Endothelial cell of umbilical vein (primary cell): ENCODE measurements at regions not wholly inside any gene's neighbourhood (a gene's known extent, or its start where the extent isn't known, plus 50 kb on each side); places are given as distances from the start of the nearest gene placed in this dataset.

Experiments used
- POLR2A ChIP-seq: IDR thresholded peaks from 2 replicates; pipeline ENCODE4 v1.6.1; 2012; ENCODE audit warnings: low read depth, mild to moderate bottlenecking, control low read depth, low read length
- TF ChIP-seq, protein P1 (sequence below), 2 donors: IDR thresholded peaks; 1 replicate in 1 of 2; 2 replicates in 1 of 2; pipeline ENCODE4 v1.5.1; 2011; ENCODE audit warnings: low read length in 2 of 2, mild to moderate bottlenecking in 2 of 2, moderate library complexity in 2 of 2, control low read depth in 1 of 2, inconsistent platforms in 1 of 2, low read depth in 1 of 2; ENCODE audit not compliant: insufficient read depth in 1 of 2; ENCODE audit errors: extremely low read depth in 1 of 2

DNA sequence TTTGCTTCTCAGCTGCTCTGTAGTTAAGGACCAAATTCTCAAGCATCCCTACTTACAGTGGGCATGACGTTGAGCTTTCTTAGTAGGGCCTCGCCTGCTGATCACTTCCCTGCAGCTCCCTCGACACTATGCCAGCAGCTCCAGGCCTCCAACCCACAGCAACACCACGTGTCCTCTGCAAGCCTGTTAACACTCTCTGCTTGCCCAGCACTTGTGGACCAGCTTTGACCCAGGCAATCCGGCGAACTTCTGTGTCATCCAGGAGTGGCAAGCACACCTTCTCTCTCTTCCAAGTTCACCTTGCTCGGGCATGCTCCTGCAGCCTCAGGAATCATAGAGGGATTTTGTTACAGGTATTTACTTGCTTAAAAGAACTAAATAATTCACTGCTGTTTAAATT is 138.6 kb upstream of the FHL2 start:
- no peak for TF ChIP-seq POLR2A
- TF ChIP-seq, protein P1, sequence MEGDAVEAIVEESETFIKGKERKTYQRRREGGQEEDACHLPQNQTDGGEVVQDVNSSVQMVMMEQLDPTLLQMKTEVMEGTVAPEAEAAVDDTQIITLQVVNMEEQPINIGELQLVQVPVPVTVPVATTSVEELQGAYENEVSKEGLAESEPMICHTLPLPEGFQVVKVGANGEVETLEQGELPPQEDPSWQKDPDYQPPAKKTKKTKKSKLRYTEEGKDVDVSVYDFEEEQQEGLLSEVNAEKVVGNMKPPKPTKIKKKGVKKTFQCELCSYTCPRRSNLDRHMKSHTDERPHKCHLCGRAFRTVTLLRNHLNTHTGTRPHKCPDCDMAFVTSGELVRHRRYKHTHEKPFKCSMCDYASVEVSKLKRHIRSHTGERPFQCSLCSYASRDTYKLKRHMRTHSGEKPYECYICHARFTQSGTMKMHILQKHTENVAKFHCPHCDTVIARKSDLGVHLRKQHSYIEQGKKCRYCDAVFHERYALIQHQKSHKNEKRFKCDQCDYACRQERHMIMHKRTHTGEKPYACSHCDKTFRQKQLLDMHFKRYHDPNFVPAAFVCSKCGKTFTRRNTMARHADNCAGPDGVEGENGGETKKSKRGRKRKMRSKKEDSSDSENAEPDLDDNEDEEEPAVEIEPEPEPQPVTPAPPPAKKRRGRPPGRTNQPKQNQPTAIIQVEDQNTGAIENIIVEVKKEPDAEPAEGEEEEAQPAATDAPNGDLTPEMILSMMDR (IDR thresholded peaks at IDR 0.05; ENCODE audit: extremely low read depth in 1 of 2, insufficient read depth in 1 of 2, low read depth in 1 of 2, low read length in 2 of 2) = no peak
